Thoracic aorta (tissue), 2 donors: ENCODE measurements at regions not wholly inside any gene's neighbourhood (a gene's known extent, or its start where the extent isn't known, plus 50 kb on each side); places are given as distances from the start of the nearest gene placed in this dataset.
A peak's percentile ranks its signal among the peaks of the same experiment; 100 is the strongest.
"Not testable (repeated sequence)": the region's sequence is repeated elsewhere in the genome, so short reads cannot be mapped to it uniquely, and the experiment has no call there.

Experiments used
- ATAC-seq: fragments of 150-250 bp; one replicate; pipeline ENCODE4 v1.8.0; 2017; ENCODE audit warnings: low read depth; ENCODE audit not compliant: insufficient number of reproducible peaks, low FRiP score
- DNase-seq: peaks from one replicate; pipeline ENCODE4 v3.0.0-alpha.2; 2020; ENCODE audit warnings: low spot score
- H3K27ac ChIP-seq, 2 donors: fragments of 200-600 bp; sonication (generic); 1 replicate in 1 of 2; 2 replicates in 1 of 2; pipeline ENCODE4 v1.5.1; 2016; ENCODE audit warnings: mild to moderate bottlenecking in 2 of 2, moderate library complexity in 2 of 2
- H3K27me3 ChIP-seq: fragments of 200-600 bp; sonication (generic); replicated peaks from 2 replicates; pipeline ENCODE4 v1.6.0; 2016; ENCODE audit warnings: mild to moderate bottlenecking; ENCODE audit not compliant: insufficient read depth
- H3K36me3 ChIP-seq: fragments of 200-600 bp; sonication (generic); one replicate; pipeline ENCODE4 v1.5.1; 2016
- H3K4me1 ChIP-seq, 2 donors: fragments of 200-600 bp; sonication (generic); 1 replicate in 1 of 2; 2 replicates in 1 of 2; pipeline versions ENCODE4 v1.5.1 to v1.6.0; 2016; ENCODE audit warnings: low read depth in 2 of 2, mild to moderate bottlenecking in 1 of 2; ENCODE audit not compliant: control insufficient read depth in 1 of 2
- H3K4me3 ChIP-seq: fragments of 200-600 bp; sonication (generic); 2 replicates; pipeline ENCODE4 v1.5.1; 2016; ENCODE audit warnings: mild to moderate bottlenecking
- H3K9me3 ChIP-seq: fragments of 200-600 bp; sonication (generic); 2 replicates; pipeline ENCODE4 v1.5.1; 2016
- CTCF ChIP-seq: fragments of 200-600 bp; sonication (generic); IDR thresholded peaks from one replicate; pipeline ENCODE4 v1.5.1; 2019; ENCODE audit warnings: antibody characterized with exemption

- no peak for ATAC-seq
- Histone ChIP-seq H3K9me3 (no peaks in the 10 kb centered on the region), H3K27ac (no peak overlapping the region), H3K4me1 (peaks cover 9 to 26% of the 10 kb centered on the region in 2 donors), H3K4me3 (peak overlapping the region; percentile 16), H3K36me3 (no peaks in the 10 kb centered on the region), H3K27me3 (no peaks in the 10 kb centered on the region)
- TF ChIP-seq CTCF: no peak
- DNase-seq: no peak
Observed at GRCh38 chr3:70703305-70704102, 391.1 kb upstream of the MDFIC2 start.

GRCh38 chr3:70702132-70702531 is 389.7 kb upstream of the MDFIC2 start:
- TF ChIP-seq CTCF: no peak
- Histone ChIP-seq H3K4me1 (peaks cover 9 to 26% of the 10 kb centered on the region in 2 donors), H3K4me3 (no peak overlapping the region), H3K36me3 (no peaks in the 10 kb centered on the region), H3K27me3 (no peaks in the 10 kb centered on the region), H3K27ac (no peak overlapping the region), H3K9me3 (no peaks in the 10 kb centered on the region)
- DNase-seq (no peak), ATAC-seq (no peak)

GRCh38 chr3:70684701-70685100 is 372.3 kb upstream of the MDFIC2 start:
- no peaks in the 10 kb centered on the region for H3K4me1 ChIP-seq
- no peak for TF ChIP-seq CTCF
- DNase-seq: no peak
- H3K27me3 ChIP-seq: no peaks in the 10 kb centered on the region
- no peak overlapping the region for H3K4me3 ChIP-seq
- no peaks in the 10 kb centered on the region for H3K9me3 ChIP-seq
- no peak overlapping the region for H3K27ac ChIP-seq
- ATAC-seq: no peak
- no peaks in the 10 kb centered on the region for H3K36me3 ChIP-seq

GRCh38 chr3:70675810-70676209 is 363.4 kb upstream of the MDFIC2 start:
- not testable (repeated sequence) for ATAC-seq, H3K27me3 ChIP-seq

GRCh38 chr3:70658513-70659310 is 346.3 kb upstream of the MDFIC2 start:
- no peak for ATAC-seq
- no peak for DNase-seq
- H3K9me3 ChIP-seq: no peaks in the 10 kb centered on the region
- no peak overlapping the region for H3K4me3 ChIP-seq
- no peaks in the 10 kb centered on the region for H3K27me3 ChIP-seq
- no peaks in the 10 kb centered on the region for H3K36me3 ChIP-seq
- H3K4me1 ChIP-seq: no peaks in the 10 kb centered on the region
- TF ChIP-seq CTCF: no peak
- no peak overlapping the region for H3K27ac ChIP-seq

More at GRCh38 chr3:70675810-70676209, 363.4 kb upstream of the MDFIC2 start:
- not testable (repeated sequence) for H3K4me3 ChIP-seq, H3K27ac ChIP-seq, H3K4me1 ChIP-seq, H3K9me3 ChIP-seq, DNase-seq, H3K36me3 ChIP-seq
